Left ventricle myocardium inferior (tissue), 1 donor: ENCODE measurements at regions not wholly inside any gene's neighbourhood (a gene's known extent, or its start where the extent isn't known, plus 50 kb on each side); places are given as distances from the start of the nearest gene placed in this dataset.

ENCODE experiments used
- DNase-seq: peaks from one replicate; pipeline ENCODE4 v3.0.0-alpha.2; 2020
- H3K27ac ChIP-seq: fragments of 200-600 bp; replicated peaks from 2 replicates; pipeline ENCODE4 v1.8.0; 2021
- H3K27me3 ChIP-seq: fragments of 200-600 bp; 2 replicates; pipeline ENCODE4 v1.8.0; 2021; ENCODE audit warnings: low read depth
- H3K36me3 ChIP-seq: fragments of 200-600 bp; 2 replicates; pipeline ENCODE4 v1.8.0; 2021
- H3K4me1 ChIP-seq: fragments of 200-600 bp; 2 replicates; pipeline ENCODE4 v1.8.0; 2021
- H3K4me3 ChIP-seq: fragments of 200-600 bp; 2 replicates; pipeline ENCODE4 v1.8.0; 2021; ENCODE audit warnings: mild to moderate bottlenecking, moderate library complexity
- H3K9me3 ChIP-seq: fragments of 200-600 bp; replicated peaks from 2 replicates; pipeline ENCODE4 v1.8.0; 2021
- intact Hi-C: fragments of 100-400 bp; cut with micrococcal nuclease; formaldehyde crosslinking; loops from one replicate; pipeline ENCODE4 v1.11.0; 2022
- TF ChIP-seq, protein P1 (sequence below): fragments of 200-600 bp; IDR thresholded peaks from 2 replicates; pipeline ENCODE4 v1.8.0; 2021; ENCODE audit warnings: antibody characterized with exemption, mild to moderate bottlenecking, borderline replicate concordance
- donor health status: DM: no; HTN: yes; CAD: no; lungs with severe emphysema.

GRCh38 chr11:76263166-76263565 lies 56.9 kb upstream of the WNT11 start:
- peaks cover 17% of the 10 kb centered on the region for H3K4me1 ChIP-seq
- no peaks in the 10 kb centered on the region for H3K9me3 ChIP-seq
- no peaks in the 10 kb centered on the region for H3K27me3 ChIP-seq
- no peak for DNase-seq
- H3K27ac ChIP-seq, result no peak overlapping the region
- intact Hi-C loops, result no loop called here
- H3K4me3 ChIP-seq, result no peak overlapping the region
- no peaks in the 10 kb centered on the region for H3K36me3 ChIP-seq
- TF ChIP-seq, protein P1, sequence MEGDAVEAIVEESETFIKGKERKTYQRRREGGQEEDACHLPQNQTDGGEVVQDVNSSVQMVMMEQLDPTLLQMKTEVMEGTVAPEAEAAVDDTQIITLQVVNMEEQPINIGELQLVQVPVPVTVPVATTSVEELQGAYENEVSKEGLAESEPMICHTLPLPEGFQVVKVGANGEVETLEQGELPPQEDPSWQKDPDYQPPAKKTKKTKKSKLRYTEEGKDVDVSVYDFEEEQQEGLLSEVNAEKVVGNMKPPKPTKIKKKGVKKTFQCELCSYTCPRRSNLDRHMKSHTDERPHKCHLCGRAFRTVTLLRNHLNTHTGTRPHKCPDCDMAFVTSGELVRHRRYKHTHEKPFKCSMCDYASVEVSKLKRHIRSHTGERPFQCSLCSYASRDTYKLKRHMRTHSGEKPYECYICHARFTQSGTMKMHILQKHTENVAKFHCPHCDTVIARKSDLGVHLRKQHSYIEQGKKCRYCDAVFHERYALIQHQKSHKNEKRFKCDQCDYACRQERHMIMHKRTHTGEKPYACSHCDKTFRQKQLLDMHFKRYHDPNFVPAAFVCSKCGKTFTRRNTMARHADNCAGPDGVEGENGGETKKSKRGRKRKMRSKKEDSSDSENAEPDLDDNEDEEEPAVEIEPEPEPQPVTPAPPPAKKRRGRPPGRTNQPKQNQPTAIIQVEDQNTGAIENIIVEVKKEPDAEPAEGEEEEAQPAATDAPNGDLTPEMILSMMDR, result no peak

GRCh38 chr11:76260296-76260925 lies 54.1 kb upstream of the WNT11 start:
- TF ChIP-seq, protein P1, result no peak
- Histone ChIP-seq H3K4me1 (peaks cover 5% of the 10 kb centered on the region), H3K9me3 (no peaks in the 10 kb centered on the region), H3K36me3 (no peaks in the 10 kb centered on the region), H3K27ac (no peak overlapping the region), H3K4me3 (no peak overlapping the region), H3K27me3 (no peaks in the 10 kb centered on the region)
- DNase-seq, result no peak
- intact Hi-C loops, result no loop called here

DNA sequence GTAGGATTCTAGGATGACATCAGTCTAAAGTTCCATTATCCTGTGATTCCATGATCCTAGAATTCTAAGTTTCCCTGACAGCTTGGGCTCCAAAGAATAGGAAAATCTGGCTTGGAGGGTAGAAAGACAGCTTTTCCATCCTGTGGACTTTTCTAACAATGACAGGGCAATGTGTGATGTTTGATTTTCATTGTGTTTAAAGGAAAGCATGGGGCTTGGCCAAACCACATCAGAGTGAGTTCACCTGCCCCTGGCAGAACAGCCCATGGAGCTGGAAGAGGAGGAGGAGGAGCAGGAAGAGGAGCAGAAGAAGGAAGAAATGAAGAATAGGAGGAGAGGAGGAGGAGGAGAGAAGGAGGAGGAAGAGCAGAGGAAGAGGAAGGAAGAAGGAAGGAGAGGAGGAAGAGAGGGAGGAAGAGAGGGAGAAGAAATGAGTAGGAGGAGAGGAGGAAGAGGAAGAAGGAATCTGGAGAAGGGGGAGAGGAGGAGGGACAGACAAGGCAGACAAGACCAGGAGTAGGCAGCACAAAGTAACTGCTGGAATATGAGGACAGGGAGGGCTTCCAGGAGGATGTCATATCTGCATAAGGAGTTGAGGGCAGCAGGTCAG lies 53.1 kb upstream of the WNT11 start:
- no peaks in the 10 kb centered on the region for H3K4me1 ChIP-seq
- H3K27me3 ChIP-seq, result peaks cover 2% of the 10 kb centered on the region
- H3K36me3 ChIP-seq, result no peaks in the 10 kb centered on the region
- intact Hi-C loops, result no loop called here
- H3K4me3 ChIP-seq, result no peak overlapping the region
- no peak for DNase-seq
- no peaks in the 10 kb centered on the region for H3K9me3 ChIP-seq
- H3K27ac ChIP-seq, result no peak overlapping the region
- TF ChIP-seq, protein P1, result no peak

DNA sequence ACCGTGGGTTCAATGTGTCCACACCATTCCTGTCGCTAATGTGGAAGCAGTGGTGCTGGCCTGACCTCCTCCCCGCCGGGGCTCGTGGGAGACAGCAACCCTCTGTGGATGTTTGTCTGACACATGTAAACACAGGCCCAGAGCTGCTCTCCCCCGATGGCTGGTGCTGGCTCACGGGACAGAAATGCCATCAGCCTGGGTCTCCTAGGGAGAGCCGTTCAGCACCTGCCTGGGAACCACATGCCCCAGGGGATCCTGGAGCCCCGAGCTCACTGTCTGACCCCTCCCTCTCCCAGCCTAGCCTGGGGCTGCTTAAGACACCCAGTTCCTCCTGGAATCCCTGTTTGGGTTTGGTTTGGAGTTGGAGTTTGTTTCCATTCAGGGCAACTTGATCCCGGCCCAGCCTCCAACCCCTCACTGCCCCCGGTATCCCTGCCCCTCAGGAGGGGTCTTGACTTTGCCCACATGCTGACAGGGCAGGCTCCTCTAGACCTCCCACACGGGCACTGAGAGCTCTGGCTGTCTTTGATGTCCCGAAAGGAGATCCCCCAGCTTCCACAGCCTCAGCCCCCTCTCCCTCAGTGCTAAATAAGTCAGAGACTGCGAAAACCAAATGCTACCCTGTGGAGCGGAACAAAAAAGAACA lies 50.9 kb upstream of the WNT11 start:
- Histone ChIP-seq H3K4me1 (no peaks in the 10 kb centered on the region), H3K27me3 (peaks cover 16% of the 10 kb centered on the region), H3K4me3 (no peak overlapping the region), H3K27ac (no peak overlapping the region), H3K9me3 (no peaks in the 10 kb centered on the region), H3K36me3 (no peaks in the 10 kb centered on the region)
- DNase-seq, result no peak
- intact Hi-C loops, result no loop called here
- TF ChIP-seq, protein P1, result no peak

GRCh38 chr11:76256448-76256847 lies 50.1 kb upstream of the WNT11 start:
- H3K36me3 ChIP-seq, result no peaks in the 10 kb centered on the region
- no peaks in the 10 kb centered on the region for H3K4me1 ChIP-seq
- no peak for DNase-seq
- TF ChIP-seq, protein P1, result no peak
- peaks cover 16% of the 10 kb centered on the region for H3K27me3 ChIP-seq
- intact Hi-C loops, result no loop called here
- no peaks in the 10 kb centered on the region for H3K9me3 ChIP-seq
- H3K4me3 ChIP-seq, result no peak overlapping the region
- no peak overlapping the region for H3K27ac ChIP-seq
